ENCODE measurements at regions not wholly inside any gene's neighbourhood (a gene's known extent, or its start where the extent isn't known, plus 50 kb on each side); places are given as distances from the start of the nearest gene placed in this dataset.

DNA sequence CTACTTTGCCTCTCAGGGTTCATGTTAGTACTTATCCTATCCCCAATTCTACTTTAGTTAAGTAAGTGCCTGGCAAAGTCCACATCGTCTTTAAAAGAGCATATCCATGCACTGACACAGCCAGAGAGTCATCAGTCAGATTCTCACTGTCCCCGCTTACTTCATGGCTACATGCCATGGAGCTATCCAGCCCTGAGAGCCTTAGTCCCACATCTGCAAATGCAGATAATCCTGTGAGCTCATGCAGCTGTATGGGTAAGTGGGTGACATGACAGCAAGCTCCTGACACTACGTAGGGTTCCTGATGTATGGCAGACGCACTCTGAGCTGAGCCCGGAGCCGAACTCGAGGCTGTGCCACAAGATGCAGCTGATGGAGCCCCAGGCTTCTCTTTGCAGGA is 661.5 kb downstream of the LIG4 start:
- TF ChIP-seq EZH2 (IDR thresholded peaks at IDR 0.05; ENCODE audit: insufficient read depth, low read length), result no peak
- TF ChIP-seq, protein P1, sequence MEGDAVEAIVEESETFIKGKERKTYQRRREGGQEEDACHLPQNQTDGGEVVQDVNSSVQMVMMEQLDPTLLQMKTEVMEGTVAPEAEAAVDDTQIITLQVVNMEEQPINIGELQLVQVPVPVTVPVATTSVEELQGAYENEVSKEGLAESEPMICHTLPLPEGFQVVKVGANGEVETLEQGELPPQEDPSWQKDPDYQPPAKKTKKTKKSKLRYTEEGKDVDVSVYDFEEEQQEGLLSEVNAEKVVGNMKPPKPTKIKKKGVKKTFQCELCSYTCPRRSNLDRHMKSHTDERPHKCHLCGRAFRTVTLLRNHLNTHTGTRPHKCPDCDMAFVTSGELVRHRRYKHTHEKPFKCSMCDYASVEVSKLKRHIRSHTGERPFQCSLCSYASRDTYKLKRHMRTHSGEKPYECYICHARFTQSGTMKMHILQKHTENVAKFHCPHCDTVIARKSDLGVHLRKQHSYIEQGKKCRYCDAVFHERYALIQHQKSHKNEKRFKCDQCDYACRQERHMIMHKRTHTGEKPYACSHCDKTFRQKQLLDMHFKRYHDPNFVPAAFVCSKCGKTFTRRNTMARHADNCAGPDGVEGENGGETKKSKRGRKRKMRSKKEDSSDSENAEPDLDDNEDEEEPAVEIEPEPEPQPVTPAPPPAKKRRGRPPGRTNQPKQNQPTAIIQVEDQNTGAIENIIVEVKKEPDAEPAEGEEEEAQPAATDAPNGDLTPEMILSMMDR (IDR thresholded peaks at IDR 0.05; ENCODE audit: insufficient read depth, low read depth, low read length), result no peak

Measured in astrocyte (in vitro differentiated cells and primary cell).